ENCODE measurements at regions not wholly inside any gene's neighbourhood (a gene's known extent, or its start where the extent isn't known, plus 50 kb on each side); places are given as distances from the start of the nearest gene placed in this dataset.
A peak's percentile ranks its signal among the peaks of the same experiment; 100 is the strongest.

GRCh38 chr2:79219383-79219988 lies 59.9 kb upstream of the REG3A start:
- Mint-ChIP-seq H3K9me3 (ENCODE audit: unreplicated experiment) (no peaks in the 10 kb centered on the region), H3K36me3 (ENCODE audit: insufficient read depth, unreplicated experiment) (no peaks in the 10 kb centered on the region), H3K4me3 (ENCODE audit: unreplicated experiment) (no peak overlapping the region), H3K27ac (ENCODE audit: low read depth, unreplicated experiment) (no peak overlapping the region), H3K4me1 (ENCODE audit: insufficient read depth, unreplicated experiment) (peaks cover 18% of the 10 kb centered on the region), H3K27me3 (ENCODE audit: insufficient read depth, unreplicated experiment) (no peaks in the 10 kb centered on the region)
- ChIA-PET CTCF (interaction anchor here (0.6 to 2.5 kb wide), 13 partner anchors 9 to 640 kb away, joined by 3 to 35 read pairs (median 4); no protein-coding TSS in a partner anchor), POLR2A (no interaction called here)
- DNase-seq (ENCODE audit: unreplicated experiment) = peak; percentile 40
- intact Hi-C loops (cut with micrococcal nuclease) = loop anchor here (1.0 to 2.0 kb wide), 2 partner anchors 178 to 641 kb away; no protein-coding TSS in a partner anchor
- peak; percentile 77 for TF ChIP-seq CTCF (IDR thresholded peaks at IDR 0.05; ENCODE audit: unreplicated experiment)
- BruUV-seq (replicated peaks) = no TSS peak

GRCh38 chr2:79210274-79210917 lies 50.8 kb upstream of the REG3A start:
- no TSS peak for BruUV-seq (replicated peaks)
- H3K27me3 Mint-ChIP-seq (ENCODE audit: insufficient read depth, unreplicated experiment) = no peaks in the 10 kb centered on the region
- ChIA-PET CTCF (interaction anchor here (0.6 to 1.8 kb wide), 6 partner anchors 7 to 169 kb away, joined by 3 to 6 read pairs (median 6); no protein-coding TSS in a partner anchor), POLR2A (no interaction called here)
- H3K36me3 Mint-ChIP-seq (ENCODE audit: insufficient read depth, unreplicated experiment) = no peaks in the 10 kb centered on the region
- intact Hi-C loops (cut with micrococcal nuclease) = no loop called here
- H3K9me3 Mint-ChIP-seq (ENCODE audit: unreplicated experiment) = no peaks in the 10 kb centered on the region
- no peak overlapping the region for H3K4me3 Mint-ChIP-seq (ENCODE audit: unreplicated experiment)
- no peak for DNase-seq (ENCODE audit: unreplicated experiment)
- H3K27ac Mint-ChIP-seq (ENCODE audit: low read depth, unreplicated experiment) = no peak overlapping the region
- H3K4me1 Mint-ChIP-seq (ENCODE audit: insufficient read depth, unreplicated experiment) = no peaks in the 10 kb centered on the region
- no peak for TF ChIP-seq CTCF (IDR thresholded peaks at IDR 0.05; ENCODE audit: unreplicated experiment)
